ENCODE measurements at regions not wholly inside any gene's neighbourhood (a gene's known extent, or its start where the extent isn't known, plus 50 kb on each side); places are given as distances from the start of the nearest gene placed in this dataset.

- no peaks in the 10 kb centered on the region for H3K9me3 ChIP-seq (ENCODE audit: control insufficient read depth, insufficient read depth, low read length)
- H3K4me3 ChIP-seq (ENCODE audit: low read length), result no peak overlapping the region; the same call in 1 of the 2 replicates
- no CpG with 5 or more reads among the region's 5 CpGs for WGBS (ENCODE audit: insufficient coverage, insufficient read length)
Observed at GRCh38 chr9:36488389-36488756, 84.3 kb upstream of the MELK start.

GRCh38 chr9:36487482-36488388 lies 85.0 kb upstream of the MELK start:
- H3K4me1 ChIP-seq (ENCODE audit: control insufficient read depth, insufficient read depth, low read length), result peaks cover 9% of the 10 kb centered on the region; the same call in 1 of the 2 replicates
- no peaks in the 10 kb centered on the region for H3K9me3 ChIP-seq (ENCODE audit: control insufficient read depth, insufficient read depth, low read length)
- peak; percentile 60 for DNase-seq (ENCODE audit: low read depth, low spot score)
- no peak overlapping the region for H3K27ac ChIP-seq (ENCODE audit: low read length)
- peak overlapping the region; percentile 99; the same call in 1 of the 2 replicates for H3K4me3 ChIP-seq (ENCODE audit: low read length)
- H3K36me3 ChIP-seq (ENCODE audit: control insufficient read depth, insufficient read depth, low read length), result peaks cover under 1% of the 10 kb centered on the region
- WGBS (ENCODE audit: insufficient coverage, insufficient read length), result no CpG with 5 or more reads among the region's 94 CpGs
- no peaks in the 10 kb centered on the region for H3K27me3 ChIP-seq (ENCODE audit: control insufficient read depth, insufficient read depth, low read length)

More at GRCh38 chr9:36488389-36488756, 84.3 kb upstream of the MELK start:
- no peak overlapping the region for H3K27ac ChIP-seq (ENCODE audit: low read length)
- no peaks in the 10 kb centered on the region for H3K27me3 ChIP-seq (ENCODE audit: control insufficient read depth, insufficient read depth, low read length)
- H3K36me3 ChIP-seq (ENCODE audit: control insufficient read depth, insufficient read depth, low read length), result no peaks in the 10 kb centered on the region; the same call in 1 of the 2 replicates
- no peak for DNase-seq (ENCODE audit: low read depth, low spot score)
- peaks cover 10% of the 10 kb centered on the region; the same call in 1 of the 2 replicates for H3K4me1 ChIP-seq (ENCODE audit: control insufficient read depth, insufficient read depth, low read length)

GRCh38 chr9:36486933-36487481 lies 85.7 kb upstream of the MELK start:
- no peaks in the 10 kb centered on the region for H3K9me3 ChIP-seq (ENCODE audit: control insufficient read depth, insufficient read depth, low read length)
- DNase-seq (ENCODE audit: low read depth, low spot score), result no peak
- H3K27me3 ChIP-seq (ENCODE audit: control insufficient read depth, insufficient read depth, low read length), result no peaks in the 10 kb centered on the region
- peak overlapping the region; percentile 99 for H3K4me3 ChIP-seq (ENCODE audit: low read length)
- no peak overlapping the region for H3K27ac ChIP-seq (ENCODE audit: low read length)
- peaks cover 10% of the 10 kb centered on the region for H3K4me1 ChIP-seq (ENCODE audit: control insufficient read depth, insufficient read depth, low read length)
- peaks cover 2% of the 10 kb centered on the region for H3K36me3 ChIP-seq (ENCODE audit: control insufficient read depth, insufficient read depth, low read length)
- no CpG with 5 or more reads among the region's 63 CpGs for WGBS (ENCODE audit: insufficient coverage, insufficient read length)

GRCh38 chr9:36486329-36486932 lies 86.3 kb upstream of the MELK start:
- H3K4me3 ChIP-seq (ENCODE audit: low read length), result peak overlapping the region; percentile 99
- H3K27me3 ChIP-seq (ENCODE audit: control insufficient read depth, insufficient read depth, low read length), result no peaks in the 10 kb centered on the region
- no CpG with 5 or more reads among the region's 24 CpGs for WGBS (ENCODE audit: insufficient coverage, insufficient read length)
- H3K36me3 ChIP-seq (ENCODE audit: control insufficient read depth, insufficient read depth, low read length), result peaks cover 2% of the 10 kb centered on the region
- no peak for DNase-seq (ENCODE audit: low read depth, low spot score)
- no peaks in the 10 kb centered on the region for H3K9me3 ChIP-seq (ENCODE audit: control insufficient read depth, insufficient read depth, low read length)
- peaks cover 10% of the 10 kb centered on the region for H3K4me1 ChIP-seq (ENCODE audit: control insufficient read depth, insufficient read depth, low read length)
- H3K27ac ChIP-seq (ENCODE audit: low read length), result no peak overlapping the region

GRCh38 chr9:36485647-36486328 lies 85.7 kb upstream of the RNF38 start:
- Histone ChIP-seq H3K27ac (ENCODE audit: low read length) (no peak overlapping the region), H3K4me1 (ENCODE audit: control insufficient read depth, insufficient read depth, low read length) (peaks cover 10% of the 10 kb centered on the region), H3K27me3 (ENCODE audit: control insufficient read depth, insufficient read depth, low read length) (no peaks in the 10 kb centered on the region), H3K4me3 (ENCODE audit: low read length) (peak overlapping the region; percentile 99; the same call in 1 of the 2 replicates), H3K9me3 (ENCODE audit: control insufficient read depth, insufficient read depth, low read length) (no peaks in the 10 kb centered on the region), H3K36me3 (ENCODE audit: control insufficient read depth, insufficient read depth, low read length) (peaks cover 2% of the 10 kb centered on the region)
- no peak for DNase-seq (ENCODE audit: low read depth, low spot score)
- no CpG with 5 or more reads among the region's 11 CpGs for WGBS (ENCODE audit: insufficient coverage, insufficient read length)

- Histone ChIP-seq H3K36me3 (ENCODE audit: control insufficient read depth, insufficient read depth, low read length) (peaks cover 2% of the 10 kb centered on the region), H3K27ac (ENCODE audit: low read length) (no peak overlapping the region), H3K4me1 (ENCODE audit: control insufficient read depth, insufficient read depth, low read length) (peaks cover 7% of the 10 kb centered on the region), H3K9me3 (ENCODE audit: control insufficient read depth, insufficient read depth, low read length) (no peaks in the 10 kb centered on the region), H3K4me3 (ENCODE audit: low read length) (no peak overlapping the region), H3K27me3 (ENCODE audit: control insufficient read depth, insufficient read depth, low read length) (no peaks in the 10 kb centered on the region)
- no CpG with 5 or more reads among the region's 3 CpGs for WGBS (ENCODE audit: insufficient coverage, insufficient read length)
- no peak for DNase-seq (ENCODE audit: low read depth, low spot score)
Observed at GRCh38 chr9:36484124-36484523, 84.1 kb upstream of the RNF38 start.

GRCh38 chr9:36479101-36479500 lies 79.0 kb upstream of the RNF38 start:
- H3K27me3 ChIP-seq (ENCODE audit: control insufficient read depth, insufficient read depth, low read length), result no peaks in the 10 kb centered on the region
- H3K4me1 ChIP-seq (ENCODE audit: control insufficient read depth, insufficient read depth, low read length), result peaks cover 1% of the 10 kb centered on the region
- peaks cover 2% of the 10 kb centered on the region; the same call in 1 of the 2 replicates for H3K36me3 ChIP-seq (ENCODE audit: control insufficient read depth, insufficient read depth, low read length)
- no peak overlapping the region for H3K27ac ChIP-seq (ENCODE audit: low read length)
- no peaks in the 10 kb centered on the region for H3K9me3 ChIP-seq (ENCODE audit: control insufficient read depth, insufficient read depth, low read length)
- 100% methylated on average over 1 of the region's 4 CpGs for WGBS (ENCODE audit: insufficient coverage, insufficient read length)
- DNase-seq (ENCODE audit: low read depth, low spot score), result no peak
- no peak overlapping the region for H3K4me3 ChIP-seq (ENCODE audit: low read length)

GRCh38 chr9:36471359-36471758 lies 71.3 kb upstream of the RNF38 start:
- no peaks in the 10 kb centered on the region for H3K36me3 ChIP-seq (ENCODE audit: control insufficient read depth, insufficient read depth, low read length)
- H3K9me3 ChIP-seq (ENCODE audit: control insufficient read depth, insufficient read depth, low read length), result no peaks in the 10 kb centered on the region
- no peak for DNase-seq (ENCODE audit: low read depth, low spot score)
- WGBS (ENCODE audit: insufficient coverage, insufficient read length), result no CpG with 5 or more reads among the region's 3 CpGs
- H3K27ac ChIP-seq (ENCODE audit: low read length), result no peak overlapping the region
- no peaks in the 10 kb centered on the region for H3K27me3 ChIP-seq (ENCODE audit: control insufficient read depth, insufficient read depth, low read length)
- H3K4me3 ChIP-seq (ENCODE audit: low read length), result no peak overlapping the region
- no peaks in the 10 kb centered on the region for H3K4me1 ChIP-seq (ENCODE audit: control insufficient read depth, insufficient read depth, low read length)

GRCh38 chr9:36470643-36471290 lies 70.7 kb upstream of the RNF38 start:
- no peak overlapping the region for H3K27ac ChIP-seq (ENCODE audit: low read length)
- no peaks in the 10 kb centered on the region for H3K27me3 ChIP-seq (ENCODE audit: control insufficient read depth, insufficient read depth, low read length)
- H3K4me1 ChIP-seq (ENCODE audit: control insufficient read depth, insufficient read depth, low read length), result no peaks in the 10 kb centered on the region
- H3K36me3 ChIP-seq (ENCODE audit: control insufficient read depth, insufficient read depth, low read length), result no peaks in the 10 kb centered on the region
- no peaks in the 10 kb centered on the region for H3K9me3 ChIP-seq (ENCODE audit: control insufficient read depth, insufficient read depth, low read length)
- WGBS (ENCODE audit: insufficient coverage, insufficient read length), result no CpG with 5 or more reads among the region's 7 CpGs
- no peak overlapping the region for H3K4me3 ChIP-seq (ENCODE audit: low read length)
- no peak for DNase-seq (ENCODE audit: low read depth, low spot score)

GRCh38 chr9:36463467-36463866 lies 63.4 kb upstream of the RNF38 start:
- DNase-seq (ENCODE audit: low read depth, low spot score), result no peak
- Histone ChIP-seq H3K36me3 (ENCODE audit: control insufficient read depth, insufficient read depth, low read length) (no peaks in the 10 kb centered on the region), H3K27me3 (ENCODE audit: control insufficient read depth, insufficient read depth, low read length) (no peaks in the 10 kb centered on the region), H3K27ac (ENCODE audit: low read length) (no peak overlapping the region), H3K9me3 (ENCODE audit: control insufficient read depth, insufficient read depth, low read length) (no peaks in the 10 kb centered on the region), H3K4me3 (ENCODE audit: low read length) (no peak overlapping the region), H3K4me1 (ENCODE audit: control insufficient read depth, insufficient read depth, low read length) (no peaks in the 10 kb centered on the region)
- no CpG with 5 or more reads among the region's 2 CpGs for WGBS (ENCODE audit: insufficient coverage, insufficient read length)

Data from iPS DF 6.9 (cell line).